ENCODE measurements at regions not wholly inside any gene's neighbourhood (a gene's known extent, or its start where the extent isn't known, plus 50 kb on each side); places are given as distances from the start of the nearest gene placed in this dataset.
"Not testable (repeated sequence)": the region's sequence is repeated elsewhere in the genome, so short reads cannot be mapped to it uniquely, and the experiment has no call there.

- H3K9me3 ChIP-seq (ENCODE audit: control insufficient read depth in 2 of 3, insufficient read depth in 1 of 3, low read length in 3 of 3) = no peaks in the 10 kb centered on the region
- H3K27ac ChIP-seq (ENCODE audit: low read depth in 2 of 2, low read length in 2 of 2) = no peak overlapping the region
- no peaks in the 10 kb centered on the region for H3K36me3 ChIP-seq (ENCODE audit: control insufficient read depth in 2 of 3, insufficient read depth in 3 of 3, low read length in 3 of 3)
- intact Hi-C loops (cut with DNase I) = no loop called here
- H3K9ac ChIP-seq (ENCODE audit: low read length in 3 of 3) = no peak overlapping the region
- no peaks in the 10 kb centered on the region for H3K27me3 ChIP-seq (ENCODE audit: control insufficient read depth, insufficient read depth, low read length)
- no peak overlapping the region for H3K4me3 ChIP-seq (ENCODE audit: low read length in 3 of 3)
- TF ChIP-seq CTCF (IDR thresholded peaks at IDR 0.05; ENCODE audit: borderline replicate concordance, extremely low read depth, insufficient read depth) = no peak
- FAIRE-seq (no peak), DNase-seq (no peak)
- no peaks in the 10 kb centered on the region for H3K4me1 ChIP-seq (ENCODE audit: control insufficient read depth in 2 of 3, insufficient read depth in 2 of 3, low read depth in 1 of 3, low read length in 3 of 3)
Measured at GRCh38 chr4:187088070-187088799, 364.6 kb upstream of the FAT1 start.

- no peaks in the 10 kb centered on the region for H3K9me3 ChIP-seq (ENCODE audit: control insufficient read depth in 2 of 3, insufficient read depth in 1 of 3, low read length in 3 of 3)
- no peaks in the 10 kb centered on the region for H3K36me3 ChIP-seq (ENCODE audit: control insufficient read depth in 2 of 3, insufficient read depth in 3 of 3, low read length in 3 of 3)
- no peak for TF ChIP-seq CTCF (IDR thresholded peaks at IDR 0.05; ENCODE audit: borderline replicate concordance, extremely low read depth, insufficient read depth)
- H3K27me3 ChIP-seq (ENCODE audit: control insufficient read depth, insufficient read depth, low read length) = no peaks in the 10 kb centered on the region
- intact Hi-C loops (cut with DNase I) = no loop called here
- FAIRE-seq (no peak), DNase-seq (no peak)
- no peaks in the 10 kb centered on the region for H3K4me1 ChIP-seq (ENCODE audit: control insufficient read depth in 2 of 3, insufficient read depth in 2 of 3, low read depth in 1 of 3, low read length in 3 of 3)
- H3K27ac ChIP-seq (ENCODE audit: low read depth in 2 of 2, low read length in 2 of 2) = no peak overlapping the region
- no peak overlapping the region for H3K4me3 ChIP-seq (ENCODE audit: low read length in 3 of 3)
- H3K9ac ChIP-seq (ENCODE audit: low read length in 3 of 3) = no peak overlapping the region
Measured at GRCh38 chr4:187090401-187090800, 366.7 kb upstream of the FAT1 start.

GRCh38 chr4:187090832-187091231 is 367.2 kb upstream of the FAT1 start:
- H3K36me3 ChIP-seq (ENCODE audit: control insufficient read depth in 2 of 3, insufficient read depth in 3 of 3, low read length in 3 of 3); H3K9ac ChIP-seq (ENCODE audit: low read length in 3 of 3); DNase-seq; H3K9me3 ChIP-seq (ENCODE audit: control insufficient read depth in 2 of 3, insufficient read depth in 1 of 3, low read length in 3 of 3); intact Hi-C loops (cut with DNase I); H3K27ac ChIP-seq (ENCODE audit: low read depth in 2 of 2, low read length in 2 of 2); FAIRE-seq; H3K4me1 ChIP-seq (ENCODE audit: control insufficient read depth in 2 of 3, insufficient read depth in 2 of 3, low read depth in 1 of 3, low read length in 3 of 3); H3K27me3 ChIP-seq (ENCODE audit: control insufficient read depth, insufficient read depth, low read length); H3K4me3 ChIP-seq (ENCODE audit: low read length in 3 of 3): not testable (repeated sequence)

GRCh38 chr4:187094144-187094543 is 370.5 kb upstream of the FAT1 start:
- TF ChIP-seq CTCF (IDR thresholded peaks at IDR 0.05; ENCODE audit: borderline replicate concordance, extremely low read depth, insufficient read depth) = no peak
- FAIRE-seq = no peak
- Histone ChIP-seq H3K27ac (ENCODE audit: low read depth in 2 of 2, low read length in 2 of 2) (no peak overlapping the region), H3K9ac (ENCODE audit: low read length in 3 of 3) (no peak overlapping the region), H3K27me3 (ENCODE audit: control insufficient read depth, insufficient read depth, low read length) (no peaks in the 10 kb centered on the region), H3K4me1 (ENCODE audit: control insufficient read depth in 2 of 3, insufficient read depth in 2 of 3, low read depth in 1 of 3, low read length in 3 of 3) (no peaks in the 10 kb centered on the region), H3K4me3 (ENCODE audit: low read length in 3 of 3) (no peak overlapping the region), H3K36me3 (ENCODE audit: control insufficient read depth in 2 of 3, insufficient read depth in 3 of 3, low read length in 3 of 3) (no peaks in the 10 kb centered on the region), H3K9me3 (ENCODE audit: control insufficient read depth in 2 of 3, insufficient read depth in 1 of 3, low read length in 3 of 3) (peaks cover 0 to 13% (median 0%) of the 10 kb centered on the region in 3 donors)
- intact Hi-C loops (cut with DNase I) = no loop called here
- DNase-seq = no peak

All from kidney (tissue), 13 donors.